HepG2 (cell line): ENCODE measurements at regions not wholly inside any gene's neighbourhood (a gene's known extent, or its start where the extent isn't known, plus 50 kb on each side); places are given as distances from the start of the nearest gene placed in this dataset.

Experiments
- ATAC-seq: fragments of 200-7000 bp; cut with Tn5 transposase; 3 replicates; pipeline ENCODE4 v1.9.1; 2020; ENCODE audit warnings: mild to moderate bottlenecking, moderate library complexity
- BruUV-seq: library from RNA; stranded (reverse); fragments of 400-500 nt; replicated peaks from 2 replicates; lab custom pipeline; 2021; lab: Mats Ljungman, UMichigan
- CTCF ChIA-PET: fragments of 300-600 bp; formaldehyde crosslinking; extraction: SDS; loops from one replicate; lab custom pipeline; 2021; ENCODE audit warnings: low total read pairs, inconsistent platforms, low intra/inter-chr PET ratio; lab: Yijun Ruan, JAX
- POLR2A ChIA-PET: fragments of 350-600 bp; sonication (Branson Sonifier 250); formaldehyde crosslinking; loops from one replicate; lab custom pipeline; 2020; ENCODE audit warnings: antibody characterized with exemption, inconsistent platforms; lab: Yijun Ruan, JAX
- DNase-seq: peaks from one replicate; pipeline ENCODE4 v3.0.0-alpha.2; 2015; ENCODE audit warnings: low spot score
- FAIRE-seq: peaks from 3 replicates; lab custom pipeline; 2011; peaks lifted over from hg19 to GRCh38; lab: Jason Lieb, UNC
- H2AFZ ChIP-seq: one replicate; pipeline ENCODE4 v1.6.1; 2011; ENCODE audit warnings: low read length, inconsistent platforms
- H3K27ac ChIP-seq: fragments of 300-600 bp; 3 replicates; pipeline ENCODE4 v1.8.0; 2011; ENCODE audit warnings: mixed run types, mild to moderate bottlenecking, mixed read lengths, low read length, inconsistent platforms; ENCODE audit not compliant: insufficient read depth; ENCODE audit errors: extremely low read length
- H3K27me3 ChIP-seq, 2 experiments: fragments of 200-600 bp in 1 of 2; 2 replicates in 1 of 2; 3 replicates in 1 of 2; pipeline versions ENCODE4 v1.6.0 to v1.8.0; 2011; ENCODE audit warnings: low read length in 2 of 2, mild to moderate bottlenecking in 2 of 2, moderate library complexity in 2 of 2, inconsistent platforms in 1 of 2; ENCODE audit not compliant: insufficient read depth in 2 of 2, control insufficient read depth in 1 of 2
- H3K36me3 ChIP-seq, 2 experiments: fragments of 200-600 bp in 1 of 2; replicated peaks in 1 of 2; 2 replicates in 1 of 2; 3 replicates in 1 of 2; pipeline versions ENCODE4 v1.5.1 to v1.8.0; 2011; ENCODE audit warnings: low read length in 2 of 2, inconsistent platforms in 1 of 2; ENCODE audit not compliant: insufficient read depth in 2 of 2, control insufficient read depth in 1 of 2
- H3K4me1 ChIP-seq: 2 replicates; pipeline ENCODE4 v1.5.1; 2012; ENCODE audit warnings: low read length, inconsistent platforms; ENCODE audit not compliant: insufficient read depth
- H3K4me2 ChIP-seq: 2 replicates; pipeline ENCODE4 v1.6.0; 2011; ENCODE audit warnings: low read depth, low read length, inconsistent platforms
- H3K4me3 ChIP-seq, 3 experiments: fragments of 200-600 bp in 1 of 3; sonication (generic), shearing (Covaris generic) in 1 of 3; replicated peaks in 1 of 3; 2 replicates each; pipeline ENCODE4 v1.5.1; 2011 to 2016; ENCODE audit warnings: low read length in 3 of 3, inconsistent platforms in 2 of 3, low read depth in 2 of 3, mild to moderate bottlenecking in 2 of 3, control low read depth in 1 of 3, mixed read lengths in 1 of 3; ENCODE audit not compliant: insufficient read depth in 1 of 3
- H3K79me2 ChIP-seq: one replicate; pipeline ENCODE4 v1.6.1; 2011; ENCODE audit warnings: low read length, inconsistent platforms; ENCODE audit not compliant: insufficient read depth
- H3K9ac ChIP-seq: 2 replicates; pipeline ENCODE4 v1.6.0; 2011; ENCODE audit warnings: mild to moderate bottlenecking, low read depth, low read length, inconsistent platforms; ENCODE audit not compliant: insufficient read depth
- H3K9me3 ChIP-seq: 2 replicates; pipeline ENCODE4 v1.5.1; 2012; ENCODE audit warnings: mild to moderate bottlenecking, low read length
- H4K20me1 ChIP-seq: 2 replicates; pipeline ENCODE4 v1.6.0; 2011; ENCODE audit warnings: inconsistent platforms, mild to moderate bottlenecking, low read length, moderate library complexity; ENCODE audit not compliant: insufficient read depth
- AKNA ChIP-seq: sonication (generic); formaldehyde crosslinking; IDR thresholded peaks from 2 replicates; pipeline ENCODE4 v1.4.0; 2020; ENCODE audit warnings: missing genetic modification reagents, borderline replicate concordance
- CEBPB ChIP-seq: IDR thresholded peaks from 2 replicates; pipeline ENCODE4 v1.6.1; 2011; ENCODE audit warnings: low read depth, low read length, improper control_type of control experiment, borderline replicate concordance
- CREBL2 ChIP-seq: sonication (generic); formaldehyde crosslinking; IDR thresholded peaks from 2 replicates; pipeline ENCODE4 v1.8.1; 2023; ENCODE audit warnings: missing genetic modification reagents, mild to moderate bottlenecking, borderline replicate concordance
- DNMT3B ChIP-seq: conservative IDR thresholded peaks from 2 replicates; pipeline ENCODE4 v1.6.1; 2016; ENCODE audit warnings: missing biosample characterization, control low read depth
- FOXP1 ChIP-seq, 2 experiments: fragments of 450-650 bp in 1 of 2; IDR thresholded peaks; 2 replicates each; pipeline ENCODE4 v1.6.1; 2017 to 2018; ENCODE audit warnings: antibody characterized with exemption in 1 of 2
- LBX2 ChIP-seq: sonication (generic); formaldehyde crosslinking; IDR thresholded peaks from 2 replicates; pipeline ENCODE4 v1.5.0; 2020; ENCODE audit warnings: missing genetic modification reagents, mild to moderate bottlenecking, borderline replicate concordance
- MAZ ChIP-seq, 2 experiments: sonication (generic) in 1 of 2; formaldehyde crosslinking in 1 of 2; IDR thresholded peaks; 2 replicates each; pipeline versions ENCODE4 v1.5.0 to v1.6.1; 2012 to 2020; ENCODE audit warnings: low read depth in 2 of 2, mild to moderate bottlenecking in 2 of 2, borderline replicate concordance in 1 of 2, improper control_type of control experiment in 1 of 2, low read length in 1 of 2, missing genetic modification reagents in 1 of 2, moderate library complexity in 1 of 2
- NFKB2 ChIP-seq: sonication (generic); formaldehyde crosslinking; IDR thresholded peaks from 2 replicates; pipeline ENCODE4 v1.4.0; 2020; ENCODE audit warnings: missing genetic modification reagents, borderline replicate concordance
- POLR2A ChIP-seq, 2 experiments: IDR thresholded peaks; 2 replicates each; pipeline ENCODE4 v1.6.1; 2011; ENCODE audit warnings: low read depth in 2 of 2, low read length in 2 of 2, mild to moderate bottlenecking in 1 of 2, moderate library complexity in 1 of 2; ENCODE audit not compliant: insufficient read depth in 1 of 2
- THAP8 ChIP-seq: sonication (generic); formaldehyde crosslinking; IDR thresholded peaks from 2 replicates; pipeline ENCODE4 v1.5.1; 2020; ENCODE audit warnings: missing genetic modification reagents, mild to moderate bottlenecking, borderline replicate concordance
- ZBTB46 ChIP-seq: sonication (generic); formaldehyde crosslinking; IDR thresholded peaks from 2 replicates; pipeline ENCODE4 v1.4.0; 2020; ENCODE audit warnings: mild to moderate bottlenecking, missing genetic modification reagents, borderline replicate concordance
- ZBTB7B ChIP-seq: sonication (generic); formaldehyde crosslinking; IDR thresholded peaks from 2 replicates; pipeline ENCODE4 v1.4.0; 2020; ENCODE audit warnings: missing genetic modification reagents
- ZFY ChIP-seq: sonication (generic); formaldehyde crosslinking; IDR thresholded peaks from 2 replicates; pipeline ENCODE4 v1.4.0; 2020; ENCODE audit warnings: missing genetic modification reagents
- ZMYM3 ChIP-seq: sonication (generic); formaldehyde crosslinking; IDR thresholded peaks from 2 replicates; pipeline ENCODE4 v1.5.1; 2020; ENCODE audit warnings: mild to moderate bottlenecking, missing genetic modification reagents
- ZNF24 ChIP-seq: fragments of 450-650 bp; IDR thresholded peaks from 2 replicates; pipeline ENCODE4 v1.6.1; 2017; ENCODE audit warnings: antibody characterized with exemption, mild to moderate bottlenecking
- ZNF343 ChIP-seq: sonication (generic); formaldehyde crosslinking; IDR thresholded peaks from 2 replicates; pipeline ENCODE4 v1.4.0; 2020; ENCODE audit warnings: mild to moderate bottlenecking, missing genetic modification reagents
- ZNF530 ChIP-seq: sonication (generic); formaldehyde crosslinking; IDR thresholded peaks from 2 replicates; pipeline ENCODE4 v1.5.0; 2020; ENCODE audit warnings: low read depth, mild to moderate bottlenecking, missing genetic modification reagents
- in situ Hi-C: cut with HindIII; loops from 2 replicates; pipeline ENCODE4 v1.10.0; 2017; ENCODE audit warnings: low pct_unique_long_range_greater_than_20kb; ENCODE audit not compliant: extremely low pct_ligation_motif_present
- intact Hi-C: fragments of 100-400 bp; cut with micrococcal nuclease; formaldehyde crosslinking; loops from one replicate; pipeline ENCODE4 v1.10.0; 2022; ENCODE audit not compliant: unreplicated experiment

GRCh38 chr12:84315926-84316325 lies 596.7 kb downstream of the SLC6A15 start (continued):
- TF ChIP-seq AKNA (no peak), MAZ (IDR thresholded peaks at IDR 0.05; ENCODE audit: borderline replicate concordance, low read depth, low read length) (no peak), MAZ (CRISPR knock-in tag; IDR thresholded peaks at IDR 0.05; ENCODE audit: low read depth) (no peak), ZBTB46 (no peak), CEBPB (no peak)

- no peak overlapping the region for H3K27ac ChIP-seq
- H3K79me2 ChIP-seq, result no peaks in the 10 kb centered on the region
- no peak overlapping the region for H3K9ac ChIP-seq
- POLR2A ChIA-PET, result no interaction called here
- BruUV-seq, result no TSS peak
- no peak overlapping the region for H2AFZ ChIP-seq
- no peaks in the 10 kb centered on the region for H3K36me3 ChIP-seq
- no peaks in the 10 kb centered on the region for H4K20me1 ChIP-seq
- no peaks in the 10 kb centered on the region for H3K4me1 ChIP-seq
- no peak overlapping the region for H3K4me2 ChIP-seq
- no peak for ATAC-seq
- H3K27me3 ChIP-seq, result no peaks in the 10 kb centered on the region; a peak in 1 of 5 replicates
- in situ Hi-C loops, result no loop called here
- DNase-seq, result no peak
- H3K9me3 ChIP-seq, result no peaks in the 10 kb centered on the region
- CTCF ChIA-PET, result no interaction called here
- intact Hi-C loops, result no loop called here
- no peak for FAIRE-seq
- no peak overlapping the region for H3K4me3 ChIP-seq
- TF ChIP-seq ZMYM3 (CRISPR knock-in tag) (no peak), CREBL2 (CRISPR knock-in tag) (no peak), ZFY (no peak), FOXP1 (IDR thresholded peaks at IDR 0.05) (no peak), FOXP1 (CRISPR knock-in tag; IDR thresholded peaks at IDR 0.05) (no peak), NFKB2 (no peak), ZBTB7B (CRISPR knock-in tag) (no peak), ZNF343 (no peak), ZNF530 (no peak), THAP8 (CRISPR knock-in tag) (no peak), MAZ (IDR thresholded peaks at IDR 0.05; ENCODE audit: borderline replicate concordance, low read depth, low read length) (no peak), MAZ (CRISPR knock-in tag; IDR thresholded peaks at IDR 0.05; ENCODE audit: low read depth) (no peak), POLR2A (IDR thresholded peaks at IDR 0.05; ENCODE audit: insufficient read depth in 1 of 2, low read depth in 2 of 2, low read length in 2 of 2) (no peak), DNMT3B (CRISPR knock-in tag) (no peak), ZNF24 (no peak), LBX2 (no peak)
Observed at GRCh38 chr12:84313323-84313675, 599.3 kb downstream of the SLC6A15 start.
